COLO829 (cell line): ENCODE measurements at regions not wholly inside any gene's neighbourhood (a gene's known extent, or its start where the extent isn't known, plus 50 kb on each side); places are given as distances from the start of the nearest gene placed in this dataset.

Experiments used
- DNase-seq: peaks from one replicate; pipeline ENCODE4 v3.0.0; 2012; ENCODE audit warnings: low spot score

- no peak for DNase-seq
Observed at GRCh38 chr15:54719325-54719724, 477.4 kb downstream of the RSL24D1 start.

- no peak for DNase-seq
Observed at GRCh38 chr15:54707805-54708752, 488.7 kb downstream of the RSL24D1 start.

GRCh38 chr15:54687628-54688027, 509.1 kb downstream of the RSL24D1 start:
- DNase-seq = peak; percentile 2
